HEK293 (cell line): ENCODE measurements at regions not wholly inside any gene's neighbourhood (a gene's known extent, or its start where the extent isn't known, plus 50 kb on each side); places are given as distances from the start of the nearest gene placed in this dataset.

Source experiments
- KLF10 ChIP-seq: fragments of 450-650 bp; IDR thresholded peaks from 2 replicates; pipeline ENCODE4 v1.5.1; 2018; ENCODE audit warnings: missing biosample characterization, mild to moderate bottlenecking, missing genetic modification characterization
- ZNF239 ChIP-seq: fragments of 450-650 bp; formaldehyde crosslinking; IDR thresholded peaks from 2 replicates; pipeline ENCODE4 v1.5.1; 2016; ENCODE audit warnings: missing biosample characterization, missing genetic modification characterization
- ZNF514 ChIP-seq: fragments of 450-650 bp; formaldehyde crosslinking; IDR thresholded peaks from 2 replicates; pipeline ENCODE4 v1.5.1; 2016; ENCODE audit warnings: missing biosample characterization, missing genetic modification characterization
- TF ChIP-seq, protein P1 (sequence below): fragments of 450-650 bp; formaldehyde crosslinking; IDR thresholded peaks from 2 replicates; pipeline ENCODE4 v1.5.1; 2016; ENCODE audit warnings: missing biosample characterization, missing genetic modification characterization
- TF ChIP-seq, protein P2 (sequence below): fragments of 450-650 bp; formaldehyde crosslinking; IDR thresholded peaks from 2 replicates; pipeline ENCODE4 v1.5.1; 2016; ENCODE audit warnings: missing biosample characterization, missing genetic modification characterization
- TF ChIP-seq, protein P3 (sequence below): fragments of 450-650 bp; formaldehyde crosslinking; IDR thresholded peaks from 2 replicates; pipeline ENCODE4 v1.5.1; 2016; ENCODE audit warnings: missing biosample characterization, missing genetic modification characterization

DNA sequence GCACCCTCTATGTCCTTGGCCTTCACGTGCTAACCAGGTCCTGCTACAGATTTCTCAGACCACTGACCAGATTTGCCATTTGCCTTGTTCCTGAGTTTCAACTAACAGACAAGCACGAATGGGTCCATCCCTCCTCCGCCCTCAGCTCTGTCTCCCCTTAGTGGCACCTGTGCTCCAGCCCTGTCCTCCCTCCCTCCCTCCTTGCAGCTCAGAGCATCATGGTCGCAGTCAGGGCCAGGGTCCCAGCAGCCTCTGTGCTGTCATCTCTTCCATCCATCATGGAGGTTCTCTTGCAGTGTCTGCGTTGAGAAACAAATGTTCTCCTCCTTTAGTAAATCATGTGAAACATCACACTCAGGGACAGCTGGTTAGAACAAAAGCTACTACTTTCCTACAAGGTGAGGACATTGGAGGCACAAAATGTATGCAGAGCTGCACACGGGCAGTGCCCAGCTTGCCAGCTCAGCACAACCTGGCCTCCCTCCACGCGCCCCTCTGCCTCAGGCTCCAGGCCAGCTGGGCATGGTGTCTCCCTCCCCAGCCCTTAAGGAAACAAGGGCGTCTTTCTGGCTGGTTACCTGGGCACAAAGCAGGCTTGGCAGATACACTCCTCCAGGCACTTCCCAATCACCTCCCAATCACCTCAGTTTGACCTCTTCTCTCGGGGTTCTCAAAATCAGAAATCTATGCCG, 79.5 kb upstream of the ATP6AP2 start:
- TF ChIP-seq ZNF514 (tag by site-specific recombination) (no peak), KLF10 (tag by site-specific recombination) (no peak), ZNF239 (no peak)
- TF ChIP-seq, protein P1, sequence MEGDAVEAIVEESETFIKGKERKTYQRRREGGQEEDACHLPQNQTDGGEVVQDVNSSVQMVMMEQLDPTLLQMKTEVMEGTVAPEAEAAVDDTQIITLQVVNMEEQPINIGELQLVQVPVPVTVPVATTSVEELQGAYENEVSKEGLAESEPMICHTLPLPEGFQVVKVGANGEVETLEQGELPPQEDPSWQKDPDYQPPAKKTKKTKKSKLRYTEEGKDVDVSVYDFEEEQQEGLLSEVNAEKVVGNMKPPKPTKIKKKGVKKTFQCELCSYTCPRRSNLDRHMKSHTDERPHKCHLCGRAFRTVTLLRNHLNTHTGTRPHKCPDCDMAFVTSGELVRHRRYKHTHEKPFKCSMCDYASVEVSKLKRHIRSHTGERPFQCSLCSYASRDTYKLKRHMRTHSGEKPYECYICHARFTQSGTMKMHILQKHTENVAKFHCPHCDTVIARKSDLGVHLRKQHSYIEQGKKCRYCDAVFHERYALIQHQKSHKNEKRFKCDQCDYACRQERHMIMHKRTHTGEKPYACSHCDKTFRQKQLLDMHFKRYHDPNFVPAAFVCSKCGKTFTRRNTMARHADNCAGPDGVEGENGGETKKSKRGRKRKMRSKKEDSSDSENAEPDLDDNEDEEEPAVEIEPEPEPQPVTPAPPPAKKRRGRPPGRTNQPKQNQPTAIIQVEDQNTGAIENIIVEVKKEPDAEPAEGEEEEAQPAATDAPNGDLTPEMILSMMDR (tag by site-specific recombination): no peak
- TF ChIP-seq, protein P2, sequence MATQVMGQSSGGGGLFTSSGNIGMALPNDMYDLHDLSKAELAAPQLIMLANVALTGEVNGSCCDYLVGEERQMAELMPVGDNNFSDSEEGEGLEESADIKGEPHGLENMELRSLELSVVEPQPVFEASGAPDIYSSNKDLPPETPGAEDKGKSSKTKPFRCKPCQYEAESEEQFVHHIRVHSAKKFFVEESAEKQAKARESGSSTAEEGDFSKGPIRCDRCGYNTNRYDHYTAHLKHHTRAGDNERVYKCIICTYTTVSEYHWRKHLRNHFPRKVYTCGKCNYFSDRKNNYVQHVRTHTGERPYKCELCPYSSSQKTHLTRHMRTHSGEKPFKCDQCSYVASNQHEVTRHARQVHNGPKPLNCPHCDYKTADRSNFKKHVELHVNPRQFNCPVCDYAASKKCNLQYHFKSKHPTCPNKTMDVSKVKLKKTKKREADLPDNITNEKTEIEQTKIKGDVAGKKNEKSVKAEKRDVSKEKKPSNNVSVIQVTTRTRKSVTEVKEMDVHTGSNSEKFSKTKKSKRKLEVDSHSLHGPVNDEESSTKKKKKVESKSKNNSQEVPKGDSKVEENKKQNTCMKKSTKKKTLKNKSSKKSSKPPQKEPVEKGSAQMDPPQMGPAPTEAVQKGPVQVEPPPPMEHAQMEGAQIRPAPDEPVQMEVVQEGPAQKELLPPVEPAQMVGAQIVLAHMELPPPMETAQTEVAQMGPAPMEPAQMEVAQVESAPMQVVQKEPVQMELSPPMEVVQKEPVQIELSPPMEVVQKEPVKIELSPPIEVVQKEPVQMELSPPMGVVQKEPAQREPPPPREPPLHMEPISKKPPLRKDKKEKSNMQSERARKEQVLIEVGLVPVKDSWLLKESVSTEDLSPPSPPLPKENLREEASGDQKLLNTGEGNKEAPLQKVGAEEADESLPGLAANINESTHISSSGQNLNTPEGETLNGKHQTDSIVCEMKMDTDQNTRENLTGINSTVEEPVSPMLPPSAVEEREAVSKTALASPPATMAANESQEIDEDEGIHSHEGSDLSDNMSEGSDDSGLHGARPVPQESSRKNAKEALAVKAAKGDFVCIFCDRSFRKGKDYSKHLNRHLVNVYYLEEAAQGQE: no peak
- TF ChIP-seq, protein P3, sequence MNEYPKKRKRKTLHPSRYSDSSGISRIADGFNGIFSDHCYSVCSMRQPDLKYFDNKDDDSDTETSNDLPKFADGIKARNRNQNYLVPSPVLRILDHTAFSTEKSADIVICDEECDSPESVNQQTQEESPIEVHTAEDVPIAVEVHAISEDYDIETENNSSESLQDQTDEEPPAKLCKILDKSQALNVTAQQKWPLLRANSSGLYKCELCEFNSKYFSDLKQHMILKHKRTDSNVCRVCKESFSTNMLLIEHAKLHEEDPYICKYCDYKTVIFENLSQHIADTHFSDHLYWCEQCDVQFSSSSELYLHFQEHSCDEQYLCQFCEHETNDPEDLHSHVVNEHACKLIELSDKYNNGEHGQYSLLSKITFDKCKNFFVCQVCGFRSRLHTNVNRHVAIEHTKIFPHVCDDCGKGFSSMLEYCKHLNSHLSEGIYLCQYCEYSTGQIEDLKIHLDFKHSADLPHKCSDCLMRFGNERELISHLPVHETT (tag by site-specific recombination): no peak
